ENCODE measurements at regions not wholly inside any gene's neighbourhood (a gene's known extent, or its start where the extent isn't known, plus 50 kb on each side); places are given as distances from the start of the nearest gene placed in this dataset.

- TF ChIP-seq EZH2phosphoT487 (IDR thresholded peaks at IDR 0.05; ENCODE audit: unreplicated experiment) (no peak), JUNB (IDR thresholded peaks at IDR 0.05; ENCODE audit: unreplicated experiment) (no peak), EZH2 (IDR thresholded peaks at IDR 0.05; ENCODE audit: low read depth, unreplicated experiment) (no peak), POLR2AphosphoS5 (IDR thresholded peaks at IDR 0.05; ENCODE audit: low read depth) (no peak), ZNF114 (CRISPR knock-in tag; IDR thresholded peaks at IDR 0.05) (no peak), CREB1 (CRISPR knock-in tag; IDR thresholded peaks at IDR 0.05; ENCODE audit: low read depth) (no peak), NANOG (IDR thresholded peaks at IDR 0.05; ENCODE audit: borderline replicate concordance) (no peak), ZNF331 (CRISPR knock-in tag; IDR thresholded peaks at IDR 0.05; ENCODE audit: low read depth) (no peak)
- TF ChIP-seq, protein P1, sequence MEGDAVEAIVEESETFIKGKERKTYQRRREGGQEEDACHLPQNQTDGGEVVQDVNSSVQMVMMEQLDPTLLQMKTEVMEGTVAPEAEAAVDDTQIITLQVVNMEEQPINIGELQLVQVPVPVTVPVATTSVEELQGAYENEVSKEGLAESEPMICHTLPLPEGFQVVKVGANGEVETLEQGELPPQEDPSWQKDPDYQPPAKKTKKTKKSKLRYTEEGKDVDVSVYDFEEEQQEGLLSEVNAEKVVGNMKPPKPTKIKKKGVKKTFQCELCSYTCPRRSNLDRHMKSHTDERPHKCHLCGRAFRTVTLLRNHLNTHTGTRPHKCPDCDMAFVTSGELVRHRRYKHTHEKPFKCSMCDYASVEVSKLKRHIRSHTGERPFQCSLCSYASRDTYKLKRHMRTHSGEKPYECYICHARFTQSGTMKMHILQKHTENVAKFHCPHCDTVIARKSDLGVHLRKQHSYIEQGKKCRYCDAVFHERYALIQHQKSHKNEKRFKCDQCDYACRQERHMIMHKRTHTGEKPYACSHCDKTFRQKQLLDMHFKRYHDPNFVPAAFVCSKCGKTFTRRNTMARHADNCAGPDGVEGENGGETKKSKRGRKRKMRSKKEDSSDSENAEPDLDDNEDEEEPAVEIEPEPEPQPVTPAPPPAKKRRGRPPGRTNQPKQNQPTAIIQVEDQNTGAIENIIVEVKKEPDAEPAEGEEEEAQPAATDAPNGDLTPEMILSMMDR (conservative IDR thresholded peaks at IDR 0.05; ENCODE audit: low read depth in 2 of 2), result no peak
- TF ChIP-seq, protein P2, sequence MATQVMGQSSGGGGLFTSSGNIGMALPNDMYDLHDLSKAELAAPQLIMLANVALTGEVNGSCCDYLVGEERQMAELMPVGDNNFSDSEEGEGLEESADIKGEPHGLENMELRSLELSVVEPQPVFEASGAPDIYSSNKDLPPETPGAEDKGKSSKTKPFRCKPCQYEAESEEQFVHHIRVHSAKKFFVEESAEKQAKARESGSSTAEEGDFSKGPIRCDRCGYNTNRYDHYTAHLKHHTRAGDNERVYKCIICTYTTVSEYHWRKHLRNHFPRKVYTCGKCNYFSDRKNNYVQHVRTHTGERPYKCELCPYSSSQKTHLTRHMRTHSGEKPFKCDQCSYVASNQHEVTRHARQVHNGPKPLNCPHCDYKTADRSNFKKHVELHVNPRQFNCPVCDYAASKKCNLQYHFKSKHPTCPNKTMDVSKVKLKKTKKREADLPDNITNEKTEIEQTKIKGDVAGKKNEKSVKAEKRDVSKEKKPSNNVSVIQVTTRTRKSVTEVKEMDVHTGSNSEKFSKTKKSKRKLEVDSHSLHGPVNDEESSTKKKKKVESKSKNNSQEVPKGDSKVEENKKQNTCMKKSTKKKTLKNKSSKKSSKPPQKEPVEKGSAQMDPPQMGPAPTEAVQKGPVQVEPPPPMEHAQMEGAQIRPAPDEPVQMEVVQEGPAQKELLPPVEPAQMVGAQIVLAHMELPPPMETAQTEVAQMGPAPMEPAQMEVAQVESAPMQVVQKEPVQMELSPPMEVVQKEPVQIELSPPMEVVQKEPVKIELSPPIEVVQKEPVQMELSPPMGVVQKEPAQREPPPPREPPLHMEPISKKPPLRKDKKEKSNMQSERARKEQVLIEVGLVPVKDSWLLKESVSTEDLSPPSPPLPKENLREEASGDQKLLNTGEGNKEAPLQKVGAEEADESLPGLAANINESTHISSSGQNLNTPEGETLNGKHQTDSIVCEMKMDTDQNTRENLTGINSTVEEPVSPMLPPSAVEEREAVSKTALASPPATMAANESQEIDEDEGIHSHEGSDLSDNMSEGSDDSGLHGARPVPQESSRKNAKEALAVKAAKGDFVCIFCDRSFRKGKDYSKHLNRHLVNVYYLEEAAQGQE (IDR thresholded peaks at IDR 0.05; ENCODE audit: unreplicated experiment), result no peak
- TF ChIP-seq, protein P3, sequence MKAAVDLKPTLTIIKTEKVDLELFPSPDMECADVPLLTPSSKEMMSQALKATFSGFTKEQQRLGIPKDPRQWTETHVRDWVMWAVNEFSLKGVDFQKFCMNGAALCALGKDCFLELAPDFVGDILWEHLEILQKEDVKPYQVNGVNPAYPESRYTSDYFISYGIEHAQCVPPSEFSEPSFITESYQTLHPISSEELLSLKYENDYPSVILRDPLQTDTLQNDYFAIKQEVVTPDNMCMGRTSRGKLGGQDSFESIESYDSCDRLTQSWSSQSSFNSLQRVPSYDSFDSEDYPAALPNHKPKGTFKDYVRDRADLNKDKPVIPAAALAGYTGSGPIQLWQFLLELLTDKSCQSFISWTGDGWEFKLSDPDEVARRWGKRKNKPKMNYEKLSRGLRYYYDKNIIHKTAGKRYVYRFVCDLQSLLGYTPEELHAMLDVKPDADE (IDR thresholded peaks at IDR 0.05), result no peak
Measured at GRCh38 chr18:10080372-10080771, 166.6 kb downstream of the VAPA start.
